HL-60 (cell line): ENCODE measurements at regions not wholly inside any gene's neighbourhood (a gene's known extent, or its start where the extent isn't known, plus 50 kb on each side); places are given as distances from the start of the nearest gene placed in this dataset.

Source experiments
- CTCF ChIP-seq: IDR thresholded peaks from one replicate; pipeline ENCODE4 v1.5.1; 2011; ENCODE audit warnings: low read length, control low read depth, inconsistent platforms; ENCODE audit not compliant: insufficient read depth
- REST ChIP-seq: IDR thresholded peaks from 2 replicates; pipeline ENCODE4 v1.6.1; 2012; ENCODE audit warnings: low read depth; ENCODE audit not compliant: insufficient replicate concordance

- TF ChIP-seq REST = no peak
- no peak for TF ChIP-seq CTCF
Measured at GRCh38 chr15:29612096-29612495, 210.2 kb downstream of the TJP1 start.
